ENCODE measurements at regions not wholly inside any gene's neighbourhood (a gene's known extent, or its start where the extent isn't known, plus 50 kb on each side); places are given as distances from the start of the nearest gene placed in this dataset.

- TF ChIP-seq PATZ1 (CRISPR knock-in tag; IDR thresholded peaks at IDR 0.05; ENCODE audit: borderline replicate concordance) (no peak), BACH2 (CRISPR knock-in tag; IDR thresholded peaks at IDR 0.05; ENCODE audit: borderline replicate concordance) (no peak), ZNF70 (CRISPR knock-in tag; IDR thresholded peaks at IDR 0.05) (no peak), ISL1 (CRISPR knock-in tag; IDR thresholded peaks at IDR 0.05) (no peak), ZFP3 (CRISPR knock-in tag; IDR thresholded peaks at IDR 0.05) (no peak), ZFP30 (CRISPR knock-in tag; IDR thresholded peaks at IDR 0.05) (no peak), ARNTL (CRISPR knock-in tag; IDR thresholded peaks at IDR 0.05; ENCODE audit: borderline replicate concordance, low read depth) (no peak), ZNF8 (CRISPR knock-in tag; IDR thresholded peaks at IDR 0.05) (no peak), ZNF565 (CRISPR knock-in tag; conservative IDR thresholded peaks at IDR 0.05; ENCODE audit: low read depth) (no peak), ESRRG (CRISPR knock-in tag; IDR thresholded peaks at IDR 0.05) (no peak)
- TF ChIP-seq, protein P1, sequence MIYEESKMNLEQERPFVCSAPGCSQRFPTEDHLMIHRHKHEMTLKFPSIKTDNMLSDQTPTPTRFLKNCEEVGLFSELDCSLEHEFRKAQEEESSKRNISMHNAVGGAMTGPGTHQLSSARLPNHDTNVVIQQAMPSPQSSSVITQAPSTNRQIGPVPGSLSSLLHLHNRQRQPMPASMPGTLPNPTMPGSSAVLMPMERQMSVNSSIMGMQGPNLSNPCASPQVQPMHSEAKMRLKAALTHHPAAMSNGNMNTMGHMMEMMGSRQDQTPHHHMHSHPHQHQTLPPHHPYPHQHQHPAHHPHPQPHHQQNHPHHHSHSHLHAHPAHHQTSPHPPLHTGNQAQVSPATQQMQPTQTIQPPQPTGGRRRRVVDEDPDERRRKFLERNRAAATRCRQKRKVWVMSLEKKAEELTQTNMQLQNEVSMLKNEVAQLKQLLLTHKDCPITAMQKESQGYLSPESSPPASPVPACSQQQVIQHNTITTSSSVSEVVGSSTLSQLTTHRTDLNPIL (CRISPR knock-in tag; IDR thresholded peaks at IDR 0.05; ENCODE audit: low read depth) = no peak
These were observed 106.9 kb upstream of the COL5A1 start for GRCh38 chr9:134534661-134535080.

Measured in SK-N-SH treated with all-trans-retinoic acid at 6 μM for 48 hours (cell line).